Fibroblast of villous mesenchyme (primary cell): ENCODE measurements at regions not wholly inside any gene's neighbourhood (a gene's known extent, or its start where the extent isn't known, plus 50 kb on each side); places are given as distances from the start of the nearest gene placed in this dataset.
"Not testable (repeated sequence)": the region's sequence is repeated elsewhere in the genome, so short reads cannot be mapped to it uniquely, and the experiment has no call there.

ENCODE experiments used
- DNase-seq: peaks from one replicate; pipeline ENCODE4 v3.0.0-alpha.2; 2010; ENCODE audit warnings: low read depth
- H3K4me3 ChIP-seq: 2 replicates; pipeline ENCODE4 v1.5.1; 2011; ENCODE audit warnings: low read depth, mild to moderate bottlenecking, low read length
- CTCF ChIP-seq: IDR thresholded peaks from 2 replicates; pipeline ENCODE4 v1.5.1; 2012; ENCODE audit warnings: low read depth, mild to moderate bottlenecking, low read length; ENCODE audit not compliant: insufficient read depth

- H3K4me3 ChIP-seq, result no peak overlapping the region
- DNase-seq, result no peak
- TF ChIP-seq CTCF, result no peak
These were observed 148.0 kb downstream of the TPRA1 start for GRCh38 chr3:127442506-127442905.

DNA sequence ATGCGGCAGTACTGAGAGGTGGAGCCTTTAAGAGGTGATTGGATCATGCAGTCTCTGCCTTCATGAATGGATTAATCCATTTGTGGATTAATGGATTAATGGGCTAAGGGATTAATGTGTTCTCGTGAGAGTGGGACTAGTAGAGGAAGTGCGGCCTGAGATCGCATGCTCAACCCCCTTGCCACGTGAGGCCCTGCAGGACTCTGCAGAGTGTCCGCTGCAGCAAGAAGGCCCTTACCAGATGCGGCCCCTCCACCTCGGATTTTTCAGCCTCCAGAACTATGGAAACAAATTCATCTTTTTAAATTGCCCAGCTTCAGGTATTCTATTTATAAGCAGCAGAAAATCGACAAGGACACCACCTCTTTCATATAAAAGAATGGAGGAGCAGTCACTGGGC, 148.8 kb downstream of the TPRA1 start:
- no peak overlapping the region for H3K4me3 ChIP-seq
- no peak for TF ChIP-seq CTCF
- DNase-seq, result no peak

- DNase-seq, result no peak
- TF ChIP-seq CTCF, result no peak
- H3K4me3 ChIP-seq, result no peak overlapping the region
These were observed 150.1 kb downstream of the TPRA1 start for GRCh38 chr3:127440384-127440783.

DNA sequence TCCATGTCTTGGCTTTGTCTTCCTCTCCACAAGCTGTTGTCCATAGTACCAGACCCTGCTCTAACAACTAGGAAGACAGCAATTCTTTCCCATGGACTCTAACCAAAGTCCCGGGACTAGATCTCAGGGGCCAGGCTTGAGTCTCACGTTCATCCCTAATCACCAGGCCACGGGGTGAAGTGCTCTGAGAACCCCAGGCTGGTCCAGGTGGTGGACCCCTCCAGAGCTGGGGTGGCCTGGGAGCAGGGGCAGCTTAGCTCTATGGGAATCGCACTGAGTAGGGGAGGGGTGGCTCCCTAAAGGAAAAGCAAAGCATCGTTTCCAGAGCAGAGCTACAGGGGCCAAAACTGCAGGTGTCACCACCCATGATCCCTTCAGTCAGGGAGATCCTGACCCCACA, 150.9 kb downstream of the TPRA1 start:
- no peak for TF ChIP-seq CTCF
- no peak for DNase-seq
- H3K4me3 ChIP-seq, result no peak overlapping the region

GRCh38 chr3:127438951-127439350, 151.1 kb upstream of the PRR20G start:
- no peak for DNase-seq
- TF ChIP-seq CTCF, result no peak
- no peak overlapping the region for H3K4me3 ChIP-seq

GRCh38 chr3:127438371-127438770, 150.5 kb upstream of the PRR20G start:
- DNase-seq, result no peak
- H3K4me3 ChIP-seq, result no peak overlapping the region
- no peak for TF ChIP-seq CTCF

DNA sequence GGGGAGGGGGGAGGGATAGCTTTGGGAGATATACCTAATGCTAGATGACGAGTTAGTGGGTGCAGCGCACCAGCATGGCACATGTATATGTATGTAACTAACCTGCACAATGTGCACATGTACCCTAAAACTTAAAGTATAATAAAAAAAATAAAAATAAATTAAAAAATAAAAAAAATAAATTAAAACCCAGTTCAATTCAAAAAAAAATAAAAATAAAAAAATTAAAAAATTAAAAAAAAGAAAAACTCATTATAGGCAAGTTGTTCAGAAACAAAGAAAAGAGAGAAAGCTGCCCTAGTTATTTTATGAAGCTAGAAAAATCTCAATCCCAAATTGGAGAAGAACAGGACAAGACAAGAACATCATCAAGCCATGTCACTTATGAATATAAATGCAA, 147.5 kb upstream of the PRR20G start:
- not testable (repeated sequence) for H3K4me3 ChIP-seq, DNase-seq

DNA sequence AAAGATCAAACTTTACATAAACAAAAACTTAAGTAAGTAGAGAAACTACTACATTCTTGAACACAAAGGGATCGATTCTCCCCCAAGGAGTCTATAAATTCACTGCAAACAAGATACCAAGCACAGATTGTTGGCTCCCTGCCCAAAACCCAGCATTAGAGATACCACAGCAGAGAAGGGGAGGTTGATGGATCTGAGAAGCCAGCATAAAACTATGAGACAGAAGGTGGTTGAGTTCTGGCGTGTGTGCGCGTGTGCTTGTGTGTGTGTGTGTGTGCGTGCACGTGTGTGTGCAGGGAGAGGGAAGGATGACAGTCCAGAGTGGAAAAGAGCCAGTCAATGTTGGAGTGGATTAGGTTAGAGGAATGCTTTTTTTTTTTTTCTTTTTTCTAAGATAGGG, 143.2 kb upstream of the PRR20G start:
- TF ChIP-seq CTCF, result no peak
- DNase-seq, result no peak
- no peak overlapping the region for H3K4me3 ChIP-seq
